GM10266 (cell line): ENCODE measurements at regions not wholly inside any gene's neighbourhood (a gene's known extent, or its start where the extent isn't known, plus 50 kb on each side); places are given as distances from the start of the nearest gene placed in this dataset.

Source experiments
- DNase-seq: peaks from one replicate; pipeline ENCODE4 v3.0.0; 2012; ENCODE audit errors: extremely low spot score
- CTCF ChIP-seq: IDR thresholded peaks from 2 replicates; pipeline ENCODE4 v1.5.1; 2012; ENCODE audit warnings: mild to moderate bottlenecking, low read depth; ENCODE audit not compliant: control insufficient read depth, insufficient read depth; ENCODE audit errors: missing control alignments

- DNase-seq, result no peak
- TF ChIP-seq CTCF, result no peak
These were observed 207.7 kb upstream of the CIBAR2 start for GRCh38 chr16:85319984-85320440.

- no peak for DNase-seq
- no peak for TF ChIP-seq CTCF
These were observed 208.6 kb upstream of the CIBAR2 start for GRCh38 chr16:85320677-85321385.

- TF ChIP-seq CTCF, result no peak
- DNase-seq, result no peak
These were observed 209.4 kb upstream of the CIBAR2 start for GRCh38 chr16:85321509-85322271.

- no peak for DNase-seq
- TF ChIP-seq CTCF, result no peak
These were observed 211.1 kb upstream of the CIBAR2 start for GRCh38 chr16:85323230-85323960.

- no peak for DNase-seq
- TF ChIP-seq CTCF, result no peak
These were observed 211.6 kb upstream of the CIBAR2 start for GRCh38 chr16:85323961-85324253.

- TF ChIP-seq CTCF, result no peak
These were observed 212.2 kb upstream of the CIBAR2 start for GRCh38 chr16:85324488-85324887.

GRCh38 chr16:85326113-85326793, 214.0 kb upstream of the CIBAR2 start:
- TF ChIP-seq CTCF, result no peak
- DNase-seq, result no peak

More at GRCh38 chr16:85324488-85324887, 212.2 kb upstream of the CIBAR2 start:
- no peak for DNase-seq
